SHP77 (cell line): ENCODE measurements at regions not wholly inside any gene's neighbourhood (a gene's known extent, or its start where the extent isn't known, plus 50 kb on each side); places are given as distances from the start of the nearest gene placed in this dataset.

Source experiments
- DNase-seq, 2 experiments: peaks; one replicate each; lab custom pipeline; 2025; lab: John Stamatoyannopoulos, UW

- DNase-seq: no peak
These were observed 970.7 kb downstream of the KCNMA1 start for GRCh38 chr10:76666891-76667290.

DNA sequence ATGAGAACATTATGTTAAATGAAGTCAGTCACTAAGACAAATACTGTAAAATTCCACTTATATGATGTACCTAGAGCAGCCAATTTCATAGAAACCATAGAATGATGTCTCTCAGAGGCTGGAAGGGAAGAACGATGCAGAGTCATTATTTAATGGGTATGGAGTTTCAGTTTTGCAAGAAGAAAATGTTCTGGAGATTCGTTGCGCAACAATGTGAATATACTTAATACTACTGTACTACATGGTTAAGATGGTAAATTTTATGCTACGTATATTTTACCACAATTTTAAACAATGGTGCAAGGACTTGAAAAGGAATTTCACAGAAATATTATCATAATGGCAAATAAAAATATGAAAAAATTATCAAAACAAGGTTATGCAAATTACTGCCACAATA is 972.6 kb downstream of the KCNMA1 start:
- no peak for DNase-seq

DNA sequence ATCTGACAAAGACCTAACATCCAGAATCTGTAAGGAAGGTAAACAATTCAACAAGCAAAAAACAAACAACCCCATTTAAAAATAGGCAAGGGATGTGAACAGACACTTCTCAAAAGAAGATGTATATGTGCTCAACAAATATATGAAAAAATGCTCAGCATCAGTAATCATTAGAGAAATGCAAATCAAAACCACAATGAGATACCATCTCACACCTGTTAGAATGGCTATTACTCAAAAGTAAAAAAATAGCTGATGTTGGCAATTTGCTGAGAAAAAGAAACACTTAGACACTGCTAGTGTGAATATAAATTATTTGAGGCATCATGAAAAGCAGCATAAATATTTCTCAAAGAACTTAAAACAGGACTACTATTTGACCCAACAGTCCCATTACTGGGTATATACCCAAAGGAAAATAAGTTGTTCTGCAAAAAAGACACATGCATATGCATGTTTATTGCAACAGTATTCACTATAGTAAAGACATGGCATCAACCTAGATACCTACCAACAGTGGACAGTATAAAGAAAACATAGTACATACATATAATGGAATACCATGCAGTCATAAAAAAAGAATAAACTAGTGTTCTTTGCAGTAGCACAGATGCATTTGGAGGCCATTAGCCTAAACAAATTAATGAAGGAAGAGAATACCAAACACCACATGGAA is 980.1 kb downstream of the KCNMA1 start:
- DNase-seq: no peak

- no peak for DNase-seq
These were observed 986.5 kb downstream of the KCNMA1 start for GRCh38 chr10:76651154-76651553.

- no peak for DNase-seq
These were observed 987.9 kb downstream of the KCNMA1 start for GRCh38 chr10:76649723-76650127.

- DNase-seq: no peak
These were observed 988.4 kb downstream of the KCNMA1 start for GRCh38 chr10:76649254-76649653.

- DNase-seq: no peak
These were observed 990.3 kb downstream of the KCNMA1 start for GRCh38 chr10:76647301-76647700.

DNA sequence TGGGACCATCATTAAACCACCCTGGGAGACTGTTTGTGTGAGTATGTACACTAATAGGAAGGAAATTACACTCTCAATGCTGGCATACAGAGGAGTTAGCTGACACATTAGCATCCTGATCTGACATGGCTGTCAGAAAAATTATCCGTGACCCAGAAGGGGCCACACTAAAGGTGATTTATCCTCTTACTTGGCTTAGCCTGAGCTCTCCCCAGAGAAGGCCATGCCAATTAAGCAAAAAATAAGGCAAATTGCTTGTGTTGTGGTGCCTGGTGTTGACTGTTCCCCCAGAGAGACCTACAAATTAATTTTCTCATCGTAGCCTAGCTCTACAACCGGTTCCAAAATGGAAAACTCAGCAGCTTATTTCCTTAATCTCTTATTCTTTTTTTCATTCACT is 992.3 kb downstream of the KCNMA1 start:
- DNase-seq: no peak

DNA sequence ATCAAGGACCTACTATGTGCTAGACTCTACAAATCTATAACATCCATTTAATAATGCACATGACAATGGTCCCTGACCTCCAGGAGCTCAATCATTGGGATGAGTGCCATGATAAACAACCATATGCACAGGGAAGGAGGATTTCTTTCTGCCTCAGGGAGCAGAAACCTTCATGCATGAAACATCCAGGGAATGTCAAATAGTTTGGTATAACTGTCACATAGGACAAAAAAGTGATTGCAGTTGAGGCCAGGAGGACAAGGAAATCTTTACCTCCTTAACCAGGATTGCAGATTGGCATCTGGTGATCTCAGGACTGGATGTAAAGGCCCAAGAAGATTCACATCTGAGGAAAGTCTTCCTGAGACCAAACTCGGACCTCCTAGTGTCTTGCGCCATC is 993.1 kb downstream of the KCNMA1 start:
- no peak for DNase-seq

DNA sequence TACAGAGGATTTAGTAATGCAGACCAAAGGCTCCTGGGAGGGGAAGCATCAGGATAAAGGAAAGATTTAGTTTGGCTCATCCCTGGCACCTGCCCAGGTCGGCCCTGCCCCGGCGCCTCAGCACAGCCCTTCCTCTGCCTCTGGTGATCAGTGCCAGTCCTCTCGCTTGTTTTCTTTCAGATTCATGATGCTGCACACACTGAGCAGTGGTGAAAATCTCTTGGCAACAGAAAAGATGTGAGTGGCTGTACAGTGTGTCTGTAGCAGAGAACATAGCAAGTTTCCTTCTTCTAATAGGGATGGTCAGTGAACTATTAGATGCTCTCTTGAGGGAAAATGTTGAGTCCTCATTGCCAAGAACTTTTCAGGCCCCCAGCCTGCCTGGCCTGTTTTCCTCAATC is 994.1 kb downstream of the KCNMA1 start:
- DNase-seq: no peak

GRCh38 chr10:76642358-76642757 is 995.2 kb downstream of the KCNMA1 start:
- no peak for DNase-seq

DNA sequence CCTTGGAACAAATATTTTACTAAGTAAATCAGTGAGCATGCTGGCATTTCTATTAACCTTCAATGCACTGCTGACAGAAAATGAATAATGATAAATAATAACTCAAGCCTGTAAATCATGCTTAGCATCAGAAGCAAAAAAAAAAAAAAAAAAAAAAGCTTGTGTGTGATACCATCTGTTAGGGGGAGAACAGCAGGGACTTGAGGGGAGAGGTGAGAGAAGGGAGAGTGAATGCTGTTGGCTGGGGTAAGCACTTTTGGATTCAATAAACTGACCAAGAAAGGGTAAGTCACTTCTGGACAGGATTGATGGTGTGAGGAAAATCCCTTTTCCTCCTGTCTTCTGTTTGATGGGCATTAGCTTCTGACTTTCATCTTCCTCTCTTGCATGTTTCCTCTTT is 996.4 kb downstream of the KCNMA1 start:
- DNase-seq: no peak

GRCh38 chr10:76640806-76641205 is 996.8 kb downstream of the KCNMA1 start:
- no peak for DNase-seq

DNA sequence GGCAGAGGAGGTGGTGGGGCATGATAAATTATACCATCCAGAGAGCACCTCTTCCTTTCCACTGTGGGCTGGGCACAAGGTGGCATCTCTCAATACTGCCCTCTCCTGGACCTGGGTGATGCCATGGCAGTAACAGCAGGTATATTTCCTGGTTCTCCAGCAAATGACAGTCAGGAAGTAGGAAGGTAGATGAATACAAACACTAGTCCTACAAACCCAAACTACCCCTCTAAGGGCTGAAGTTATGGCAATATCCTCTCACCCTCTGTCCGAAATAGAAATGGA is 1004.9 kb downstream of the KCNMA1 start:
- peak in 1 of 2 experiments; percentile 1 for DNase-seq

DNA sequence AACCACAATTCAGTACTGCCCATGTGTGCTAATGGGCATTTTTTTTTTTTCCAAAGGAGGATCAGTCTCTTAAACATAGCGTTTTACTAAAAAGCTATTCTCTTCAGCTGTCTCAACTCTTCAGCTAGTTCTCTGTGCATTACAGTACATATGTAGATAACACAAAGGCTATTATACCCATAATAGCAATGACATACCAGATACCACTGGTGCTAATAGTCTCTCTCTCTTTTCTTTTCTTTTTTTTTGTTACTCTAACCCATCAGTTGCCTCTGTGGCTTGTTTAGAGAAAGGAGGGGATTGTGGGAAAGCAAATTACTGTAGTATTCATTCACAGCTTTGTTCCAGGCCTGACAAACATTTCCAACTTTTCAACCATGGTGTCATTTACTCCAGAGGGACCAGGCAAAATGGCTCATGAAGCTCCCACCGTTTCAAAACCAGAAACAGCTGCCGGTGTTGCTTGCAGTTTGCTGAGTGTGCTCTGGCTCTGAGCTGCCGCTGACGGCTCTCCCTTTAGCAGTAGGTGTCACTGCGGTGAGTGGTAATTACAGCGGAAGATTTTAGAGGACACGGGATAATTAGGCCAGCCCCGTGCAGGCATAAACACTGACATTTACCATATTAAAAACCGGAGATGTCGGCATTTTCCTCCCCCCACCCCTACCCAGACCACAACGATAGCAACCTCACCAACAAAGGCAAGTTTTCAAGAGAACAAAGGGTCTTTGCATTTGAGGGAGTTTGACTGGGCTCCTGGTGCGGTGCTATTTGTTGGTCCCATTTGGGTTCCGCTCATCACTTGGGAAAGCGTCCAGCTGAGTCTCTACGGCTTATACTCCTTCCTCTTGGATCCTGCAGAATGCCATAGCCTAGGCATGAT is 1005.5 kb downstream of the KCNMA1 start:
- DNase-seq: no peak

- DNase-seq: no peak
These were observed 1006.5 kb downstream of the KCNMA1 start for GRCh38 chr10:76631036-76631670.

- no peak for DNase-seq
These were observed 1008.8 kb downstream of the KCNMA1 start for GRCh38 chr10:76628801-76629200.

- no peak for DNase-seq
These were observed 1011.2 kb downstream of the KCNMA1 start for GRCh38 chr10:76626386-76626785.

- no peak for DNase-seq
These were observed 1013.1 kb downstream of the KCNMA1 start for GRCh38 chr10:76624470-76624869.

GRCh38 chr10:76621886-76622620 is 1015.6 kb downstream of the KCNMA1 start:
- DNase-seq: no peak

GRCh38 chr10:76618641-76619040 is 1019.0 kb downstream of the KCNMA1 start:
- no peak for DNase-seq

- DNase-seq: no peak
These were observed 1019.4 kb downstream of the KCNMA1 start for GRCh38 chr10:76618171-76618570.
